CD4-positive, CD25-positive, alpha-beta regulatory T cell (primary cell): ENCODE measurements at regions not wholly inside any gene's neighbourhood (a gene's known extent, or its start where the extent isn't known, plus 50 kb on each side); places are given as distances from the start of the nearest gene placed in this dataset.

Source experiments
- ATAC-seq, 2 donors: fragments of 150-1000 bp; cut with Tn5 transposase; one replicate each; pipeline ENCODE4 v1.10.0; 2021; ENCODE audit warnings: low read depth in 2 of 2, moderate number of reproducible peaks in 2 of 2, moderate library complexity in 1 of 2
- DNase-seq, 3 donors: peaks; one replicate each; pipeline versions ENCODE4 v3.0.0 to v3.0.0-alpha.2; 2012 to 2022; ENCODE audit warnings: mixed read lengths in 1 of 3
- H3K27ac ChIP-seq: one replicate; pipeline ENCODE4 v1.7.0; 2013; ENCODE audit warnings: mild to moderate bottlenecking, low read length; ENCODE audit not compliant: insufficient read depth, poor library complexity, severe bottlenecking
- H3K27me3 ChIP-seq: one replicate; pipeline ENCODE4 v1.7.0; 2013; ENCODE audit warnings: low read length; ENCODE audit not compliant: control insufficient read depth, insufficient read depth
- H3K36me3 ChIP-seq: one replicate; pipeline ENCODE4 v1.7.0; 2013; ENCODE audit warnings: mild to moderate bottlenecking, low read length, moderate library complexity; ENCODE audit not compliant: control insufficient read depth, insufficient read depth
- H3K4me1 ChIP-seq: 2 replicates; pipeline ENCODE4 v1.7.0; 2013; ENCODE audit warnings: mild to moderate bottlenecking, low read length; ENCODE audit not compliant: insufficient read depth, control insufficient read depth, poor library complexity, severe bottlenecking
- H3K4me3 ChIP-seq: one replicate; pipeline ENCODE4 v1.7.0; 2013; ENCODE audit warnings: low read depth, mild to moderate bottlenecking, low read length, moderate library complexity
- H3K9me3 ChIP-seq, 2 experiments: 1 replicate in 1 of 2; 2 replicates in 1 of 2; pipeline ENCODE4 v1.7.0; 2013; ENCODE audit warnings: low read length in 2 of 2, mild to moderate bottlenecking in 1 of 2, moderate library complexity in 1 of 2; ENCODE audit not compliant: control insufficient read depth in 2 of 2
- H3K27ac Mint-ChIP-seq, 3 donors: one replicate each; pipeline ENCODE4 v1.8.0; 2020 to 2022; ENCODE audit warnings: mild to moderate bottlenecking in 3 of 3, mixed read lengths in 3 of 3, moderate library complexity in 2 of 3
- H3K27me3 Mint-ChIP-seq: one replicate; pipeline ENCODE4 v1.8.0; 2022; ENCODE audit warnings: mild to moderate bottlenecking, mixed read lengths
- H3K36me3 Mint-ChIP-seq: one replicate; pipeline ENCODE4 v1.8.0; 2020; ENCODE audit warnings: mixed read lengths
- H3K4me1 Mint-ChIP-seq, 4 donors: one replicate each; pipeline ENCODE4 v1.8.0; 2020 to 2022; ENCODE audit warnings: mixed read lengths in 4 of 4, mild to moderate bottlenecking in 1 of 4
- H3K4me3 Mint-ChIP-seq, 4 donors: one replicate each; pipeline ENCODE4 v1.8.0; 2020 to 2022; ENCODE audit warnings: mild to moderate bottlenecking in 4 of 4, mixed read lengths in 4 of 4, moderate library complexity in 3 of 4
- H3K9me3 Mint-ChIP-seq, 7 donors: one replicate each; pipeline ENCODE4 v1.8.0; 2020 to 2022; ENCODE audit warnings: mixed read lengths in 7 of 7, mild to moderate bottlenecking in 3 of 7, moderate library complexity in 2 of 7

GRCh38 chr11:126113012-126113411, 50.3 kb upstream of the CDON start:
- ATAC-seq: no peak
- Histone ChIP-seq H3K27ac (no peak overlapping the region), H3K4me1 (no peaks in the 10 kb centered on the region), H3K4me3 (no peak overlapping the region), H3K27me3 (no peaks in the 10 kb centered on the region), H3K9me3 (no peaks in the 10 kb centered on the region), H3K36me3 (no peaks in the 10 kb centered on the region)
- Mint-ChIP-seq H3K4me1 (peaks cover 0 to 13% (median 1%) of the 10 kb centered on the region in 4 donors), H3K9me3 (peaks cover 0 to 4% (median 0%) of the 10 kb centered on the region in 7 donors), H3K4me3 (no peak overlapping the region), H3K27me3 (peaks cover 5% of the 10 kb centered on the region), H3K36me3 (no peaks in the 10 kb centered on the region), H3K27ac (no peak overlapping the region)
- no peak for DNase-seq

- no peaks in the 10 kb centered on the region for H3K27me3 ChIP-seq
- no peak overlapping the region for H3K4me3 ChIP-seq
- Mint-ChIP-seq H3K36me3 (no peaks in the 10 kb centered on the region), H3K9me3 (peaks cover 0 to 4% (median 0%) of the 10 kb centered on the region in 7 donors), H3K4me3 (no peak overlapping the region), H3K27ac (no peak overlapping the region), H3K4me1 (peaks cover 0 to 13% (median 1%) of the 10 kb centered on the region in 4 donors), H3K27me3 (peaks cover 5% of the 10 kb centered on the region)
- no peaks in the 10 kb centered on the region for H3K9me3 ChIP-seq
- no peaks in the 10 kb centered on the region for H3K4me1 ChIP-seq
- no peak overlapping the region for H3K27ac ChIP-seq
- no peaks in the 10 kb centered on the region for H3K36me3 ChIP-seq
- ATAC-seq (no peak), DNase-seq (no peak)
Measured at GRCh38 chr11:126112547-126112946, 49.9 kb upstream of the CDON start.
